GM12865 (cell line): ENCODE measurements at regions not wholly inside any gene's neighbourhood (a gene's known extent, or its start where the extent isn't known, plus 50 kb on each side); places are given as distances from the start of the nearest gene placed in this dataset.

Experiments
- DNase-seq: peaks from one replicate; pipeline ENCODE4 v3.0.0; 2010; ENCODE audit warnings: low read depth
- H3K4me3 ChIP-seq: 2 replicates; pipeline ENCODE4 v1.5.1; 2011; ENCODE audit warnings: mild to moderate bottlenecking, low read depth, low read length, control low read depth
- CTCF ChIP-seq: IDR thresholded peaks from 2 replicates; pipeline ENCODE4 v1.5.1; 2011; ENCODE audit warnings: low read length, control low read depth, low read depth, inconsistent platforms; ENCODE audit not compliant: insufficient read depth; ENCODE audit errors: missing control alignments

GRCh38 chr6:14918200-14918907, 327.5 kb upstream of the JARID2 start:
- DNase-seq, result no peak
- TF ChIP-seq CTCF, result no peak

GRCh38 chr6:14919038-14919670, 326.7 kb upstream of the JARID2 start:
- TF ChIP-seq CTCF, result no peak
- no peak for DNase-seq
- H3K4me3 ChIP-seq, result no peak overlapping the region

More at GRCh38 chr6:14918200-14918907, 327.5 kb upstream of the JARID2 start:
- H3K4me3 ChIP-seq, result no peak overlapping the region

- H3K4me3 ChIP-seq, result no peak overlapping the region
- DNase-seq, result no peak
- no peak for TF ChIP-seq CTCF
These were observed 325.6 kb upstream of the JARID2 start for GRCh38 chr6:14920276-14920675.

GRCh38 chr6:14921170-14921569, 324.7 kb upstream of the JARID2 start:
- no peak for TF ChIP-seq CTCF
- DNase-seq, result no peak
- no peak overlapping the region for H3K4me3 ChIP-seq

- DNase-seq, result no peak
- no peak for TF ChIP-seq CTCF
- no peak overlapping the region for H3K4me3 ChIP-seq
These were observed 323.8 kb upstream of the JARID2 start for GRCh38 chr6:14921878-14922671.

- no peak for DNase-seq
These were observed 323.0 kb upstream of the JARID2 start for GRCh38 chr6:14922706-14923460.

More at GRCh38 chr6:14922706-14923460, 323.0 kb upstream of the JARID2 start:
- H3K4me3 ChIP-seq, result no peak overlapping the region
- no peak for TF ChIP-seq CTCF
